ENCODE measurements at regions not wholly inside any gene's neighbourhood (a gene's known extent, or its start where the extent isn't known, plus 50 kb on each side); places are given as distances from the start of the nearest gene placed in this dataset.

GRCh38 chr5:133830281-133830680, 138.1 kb downstream of the C5orf15 start:
- Histone ChIP-seq H3K36me3 (no peaks in the 10 kb centered on the region), H3K27me3 (no peaks in the 10 kb centered on the region), H3K4me1 (no peaks in the 10 kb centered on the region), H3K9me3 (no peaks in the 10 kb centered on the region), H3K27ac (no peak overlapping the region), H3K4me3 (no peak overlapping the region)
- no peak for DNase-seq (ENCODE audit: low spot score in 2 of 2)
- TF ChIP-seq POLR2A (IDR thresholded peaks at IDR 0.05), result no peak
- no peak for TF ChIP-seq EP300 (IDR thresholded peaks at IDR 0.05)
- TF ChIP-seq CTCF (IDR thresholded peaks at IDR 0.05), result no peak
- WGBS, 2 donors, result 73 to 89% methylated on average over 3 of the region's 3 CpGs

DNA sequence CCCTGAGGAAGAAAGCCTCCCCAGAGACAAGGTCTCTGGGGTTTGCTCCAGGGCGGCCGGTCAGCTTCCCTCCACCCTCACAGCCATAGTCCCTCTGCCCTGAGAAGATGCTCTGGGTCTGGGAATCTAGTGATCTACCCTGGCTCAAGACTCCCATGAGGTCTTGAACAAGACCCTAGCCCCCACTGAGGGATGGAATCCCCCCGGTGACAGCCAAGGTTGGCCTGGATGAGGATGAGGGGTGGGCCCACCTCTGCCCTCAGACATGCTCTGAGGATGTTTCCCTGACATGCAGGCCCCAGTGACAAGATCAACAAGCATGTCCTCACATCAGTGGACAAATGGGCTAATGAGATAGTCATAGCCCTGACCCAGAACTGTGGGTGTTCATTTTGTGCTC, 138.6 kb downstream of the C5orf15 start:
- TF ChIP-seq POLR2A (IDR thresholded peaks at IDR 0.05) (no peak), EP300 (IDR thresholded peaks at IDR 0.05) (no peak), CTCF (IDR thresholded peaks at IDR 0.05) (no peak)
- Histone ChIP-seq H3K27ac (no peak overlapping the region), H3K4me1 (no peaks in the 10 kb centered on the region), H3K27me3 (no peaks in the 10 kb centered on the region), H3K4me3 (no peak overlapping the region), H3K9me3 (no peaks in the 10 kb centered on the region), H3K36me3 (no peaks in the 10 kb centered on the region)
- no peak for DNase-seq (ENCODE audit: low spot score in 2 of 2)
- 57 to 83% methylated on average over 2 to 3 of the region's 3 CpGs for WGBS, 2 donors

- DNase-seq (ENCODE audit: low spot score in 2 of 2), result no peak
- Histone ChIP-seq H3K36me3 (no peaks in the 10 kb centered on the region), H3K27ac (no peak overlapping the region), H3K27me3 (no peaks in the 10 kb centered on the region), H3K9me3 (no peaks in the 10 kb centered on the region), H3K4me3 (no peak overlapping the region), H3K4me1 (no peaks in the 10 kb centered on the region)
- WGBS, 2 donors, result 55 to 57% methylated on average over 7 of the region's 7 CpGs
- no peak for TF ChIP-seq POLR2A (IDR thresholded peaks at IDR 0.05)
- TF ChIP-seq EP300 (IDR thresholded peaks at IDR 0.05), result no peak
- no peak for TF ChIP-seq CTCF (IDR thresholded peaks at IDR 0.05)
Measured at GRCh38 chr5:133828722-133829121, 139.7 kb downstream of the C5orf15 start.

DNA sequence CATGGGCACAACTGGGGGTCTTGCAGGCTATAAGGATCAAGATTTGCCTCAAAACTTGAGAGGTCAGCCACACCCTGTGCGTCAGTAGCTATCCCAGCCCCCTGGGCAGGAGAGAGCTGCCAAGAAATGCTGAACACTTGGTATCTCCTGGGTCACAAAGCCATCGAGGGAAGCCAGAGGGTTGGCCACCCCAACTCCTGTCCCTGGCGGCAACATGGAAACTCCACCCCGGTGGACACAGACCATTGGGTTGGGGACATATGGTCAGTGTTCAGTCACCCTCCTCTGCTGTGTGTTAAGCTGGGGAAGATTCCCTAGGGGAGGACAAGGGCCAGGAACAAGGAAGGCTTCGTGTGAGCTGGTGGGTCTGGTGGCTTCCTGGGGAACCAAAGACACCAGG, 140.6 kb downstream of the C5orf15 start:
- H3K27ac ChIP-seq, result no peak overlapping the region
- 78 to 90% methylated on average over 4 to 5 of the region's 5 CpGs for WGBS, 2 donors
- H3K9me3 ChIP-seq, result no peaks in the 10 kb centered on the region
- no peaks in the 10 kb centered on the region for H3K27me3 ChIP-seq
- DNase-seq (ENCODE audit: low spot score in 2 of 2), result no peak
- TF ChIP-seq EP300 (IDR thresholded peaks at IDR 0.05), result no peak
- H3K4me3 ChIP-seq, result no peak overlapping the region
- H3K36me3 ChIP-seq, result no peaks in the 10 kb centered on the region
- H3K4me1 ChIP-seq, result no peaks in the 10 kb centered on the region

DNA sequence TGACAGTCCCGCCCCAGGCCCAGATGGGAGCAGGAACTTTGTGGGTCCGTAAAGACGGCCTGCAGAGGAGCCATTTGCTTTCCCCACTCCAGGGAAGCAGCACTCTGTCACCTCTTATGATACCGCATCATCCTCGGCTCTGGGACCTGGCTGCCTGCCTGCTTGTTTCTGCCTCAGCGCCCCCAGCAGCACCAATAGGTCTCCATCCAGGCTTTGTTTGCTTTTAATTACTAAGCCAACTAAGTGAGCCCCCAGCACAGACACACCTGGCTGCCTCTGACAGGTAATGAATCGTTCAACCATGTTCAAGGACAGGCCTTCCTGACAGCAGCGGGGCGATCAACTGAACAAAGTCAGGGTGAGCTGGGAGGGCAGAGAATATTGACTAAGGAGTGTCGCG, 141.4 kb downstream of the C5orf15 start:
- TF ChIP-seq POLR2A (IDR thresholded peaks at IDR 0.05), result no peak
- TF ChIP-seq CTCF (IDR thresholded peaks at IDR 0.05), result no peak
- TF ChIP-seq EP300 (IDR thresholded peaks at IDR 0.05), result no peak
- no peaks in the 10 kb centered on the region for H3K9me3 ChIP-seq
- DNase-seq (ENCODE audit: low spot score in 2 of 2), result no peak
- H3K36me3 ChIP-seq, result no peaks in the 10 kb centered on the region
- H3K4me1 ChIP-seq, result no peaks in the 10 kb centered on the region
- 80 to 82% methylated on average over 11 of the region's 11 CpGs for WGBS, 2 donors
- no peaks in the 10 kb centered on the region for H3K27me3 ChIP-seq
- H3K27ac ChIP-seq, result no peak overlapping the region
- H3K4me3 ChIP-seq, result no peak overlapping the region

- Histone ChIP-seq H3K27ac (no peak overlapping the region), H3K4me3 (no peak overlapping the region), H3K27me3 (no peaks in the 10 kb centered on the region), H3K36me3 (no peaks in the 10 kb centered on the region), H3K4me1 (peaks cover 0 to 5% (median 0%) of the 10 kb centered on the region in 4 donors), H3K9me3 (no peaks in the 10 kb centered on the region)
- WGBS, 2 donors, result 65 to 80% methylated on average over 9 to 15 of the region's 15 CpGs
- TF ChIP-seq EP300 (IDR thresholded peaks at IDR 0.05), result no peak
- TF ChIP-seq POLR2A (IDR thresholded peaks at IDR 0.05), result no peak
- TF ChIP-seq CTCF (IDR thresholded peaks at IDR 0.05), result no peak
- no peak for DNase-seq (ENCODE audit: low spot score in 2 of 2)
Measured at GRCh38 chr5:133825631-133826289, 142.7 kb downstream of the C5orf15 start.

All from tibial nerve (tissue), 4 donors.